Osteoblast (primary cell): ENCODE measurements at regions not wholly inside any gene's neighbourhood (a gene's known extent, or its start where the extent isn't known, plus 50 kb on each side); places are given as distances from the start of the nearest gene placed in this dataset.

Experiments used
- DNase-seq: peaks from one replicate; pipeline ENCODE4 v3.0.0; 2011; ENCODE audit warnings: low spot score, mixed read lengths; ENCODE audit not compliant: insufficient read length; ENCODE audit errors: missing footprints
- H2AFZ ChIP-seq: 2 replicates; pipeline ENCODE4 v1.6.0; 2011; ENCODE audit warnings: mild to moderate bottlenecking, low read length
- H3K27ac ChIP-seq: 2 replicates; pipeline ENCODE4 v1.5.1; 2011; ENCODE audit warnings: mild to moderate bottlenecking, low read depth, low read length, moderate library complexity
- H3K27me3 ChIP-seq: 2 replicates; pipeline ENCODE4 v1.6.0; 2012; ENCODE audit warnings: mild to moderate bottlenecking, control low read depth, inconsistent platforms, low read length, moderate library complexity; ENCODE audit not compliant: insufficient read depth
- H3K36me3 ChIP-seq: 2 replicates; pipeline ENCODE4 v1.5.1; 2011; ENCODE audit warnings: mild to moderate bottlenecking, low read length, control low read depth, moderate library complexity; ENCODE audit not compliant: insufficient read depth
- H3K4me1 ChIP-seq: 2 replicates; pipeline ENCODE4 v1.5.1; 2011; ENCODE audit warnings: mild to moderate bottlenecking, low read length, control low read depth, moderate library complexity; ENCODE audit not compliant: insufficient read depth
- H3K4me2 ChIP-seq: 2 replicates; pipeline ENCODE4 v1.6.0; 2011; ENCODE audit warnings: mild to moderate bottlenecking, low read length; ENCODE audit not compliant: insufficient read depth
- H3K4me3 ChIP-seq: fragments of 200-600 bp; sonication (generic); 3 replicates; pipeline ENCODE4 v1.5.1; 2012; ENCODE audit warnings: mild to moderate bottlenecking, low read length, inconsistent platforms; ENCODE audit not compliant: insufficient read depth
- H3K79me2 ChIP-seq: 2 replicates; pipeline ENCODE4 v1.6.0; 2012; ENCODE audit warnings: mild to moderate bottlenecking, low read length, control low read depth, inconsistent platforms; ENCODE audit not compliant: insufficient read depth
- H3K9me3 ChIP-seq: 2 replicates; pipeline ENCODE4 v1.5.1; 2011; ENCODE audit warnings: low read depth, low read length, control low read depth
- H4K20me1 ChIP-seq: 2 replicates; pipeline ENCODE4 v1.6.0; 2012; ENCODE audit warnings: mild to moderate bottlenecking, low read length, control low read depth; ENCODE audit not compliant: insufficient read depth
- TF ChIP-seq, protein P1 (sequence below): IDR thresholded peaks from 2 replicates; pipeline ENCODE4 v1.5.1; 2011; ENCODE audit warnings: mild to moderate bottlenecking, low read depth, low read length, moderate library complexity; ENCODE audit errors: extremely low read depth

DNA sequence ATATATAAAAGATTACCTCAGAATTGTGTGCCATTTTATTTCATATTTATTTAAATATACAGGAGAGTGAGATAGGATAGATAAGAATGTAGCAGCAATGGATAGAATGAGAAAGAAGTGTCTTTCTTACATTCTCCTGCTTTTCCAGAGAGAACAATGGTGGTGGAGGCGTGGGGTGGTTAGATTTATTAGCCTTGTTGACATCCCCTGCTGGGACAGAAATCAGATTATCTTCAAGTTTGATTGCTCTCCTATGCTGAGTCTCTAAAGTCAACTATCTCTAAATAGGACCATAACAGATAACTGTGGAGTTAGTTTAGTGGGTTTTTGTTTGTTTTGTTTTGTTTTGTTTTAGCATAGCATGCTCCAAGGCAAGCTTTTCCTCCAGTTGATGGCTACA lies 397.6 kb downstream of the LRFN5 start:
- no peaks in the 10 kb centered on the region for H3K4me1 ChIP-seq
- no peak overlapping the region for H2AFZ ChIP-seq
- no peaks in the 10 kb centered on the region for H3K9me3 ChIP-seq
- no peaks in the 10 kb centered on the region for H3K79me2 ChIP-seq
- H3K27ac ChIP-seq = no peak overlapping the region
- TF ChIP-seq, protein P1, sequence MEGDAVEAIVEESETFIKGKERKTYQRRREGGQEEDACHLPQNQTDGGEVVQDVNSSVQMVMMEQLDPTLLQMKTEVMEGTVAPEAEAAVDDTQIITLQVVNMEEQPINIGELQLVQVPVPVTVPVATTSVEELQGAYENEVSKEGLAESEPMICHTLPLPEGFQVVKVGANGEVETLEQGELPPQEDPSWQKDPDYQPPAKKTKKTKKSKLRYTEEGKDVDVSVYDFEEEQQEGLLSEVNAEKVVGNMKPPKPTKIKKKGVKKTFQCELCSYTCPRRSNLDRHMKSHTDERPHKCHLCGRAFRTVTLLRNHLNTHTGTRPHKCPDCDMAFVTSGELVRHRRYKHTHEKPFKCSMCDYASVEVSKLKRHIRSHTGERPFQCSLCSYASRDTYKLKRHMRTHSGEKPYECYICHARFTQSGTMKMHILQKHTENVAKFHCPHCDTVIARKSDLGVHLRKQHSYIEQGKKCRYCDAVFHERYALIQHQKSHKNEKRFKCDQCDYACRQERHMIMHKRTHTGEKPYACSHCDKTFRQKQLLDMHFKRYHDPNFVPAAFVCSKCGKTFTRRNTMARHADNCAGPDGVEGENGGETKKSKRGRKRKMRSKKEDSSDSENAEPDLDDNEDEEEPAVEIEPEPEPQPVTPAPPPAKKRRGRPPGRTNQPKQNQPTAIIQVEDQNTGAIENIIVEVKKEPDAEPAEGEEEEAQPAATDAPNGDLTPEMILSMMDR = no peak
- no peak for DNase-seq
- H3K4me2 ChIP-seq = no peak overlapping the region
- H3K27me3 ChIP-seq = no peaks in the 10 kb centered on the region
- H4K20me1 ChIP-seq = no peaks in the 10 kb centered on the region
- no peak overlapping the region for H3K4me3 ChIP-seq
- no peaks in the 10 kb centered on the region for H3K36me3 ChIP-seq

DNA sequence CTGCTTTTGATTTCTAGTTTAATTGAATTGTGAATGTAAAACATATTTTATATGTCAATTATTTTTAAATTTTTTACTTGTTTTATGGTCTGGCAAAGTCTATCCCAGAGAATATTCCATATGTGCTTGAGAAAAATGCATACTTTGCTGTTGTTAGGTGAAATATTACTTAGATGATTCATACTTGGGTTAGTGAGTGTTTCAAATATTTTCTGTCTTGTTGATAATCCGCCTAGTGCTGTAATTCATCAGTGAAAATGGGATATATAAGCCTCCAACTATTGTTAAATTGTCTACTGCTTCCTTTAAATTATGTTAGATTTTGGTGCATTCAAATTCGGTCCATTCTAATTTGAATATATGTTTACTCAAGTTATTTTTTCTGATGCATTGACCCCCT lies 395.5 kb downstream of the LRFN5 start:
- H4K20me1 ChIP-seq = no peaks in the 10 kb centered on the region
- no peak for DNase-seq
- no peaks in the 10 kb centered on the region for H3K36me3 ChIP-seq
- H3K79me2 ChIP-seq = no peaks in the 10 kb centered on the region
- H3K27ac ChIP-seq = no peak overlapping the region
- H3K9me3 ChIP-seq = no peaks in the 10 kb centered on the region
- no peaks in the 10 kb centered on the region for H3K4me1 ChIP-seq
- H3K4me2 ChIP-seq = no peak overlapping the region
- TF ChIP-seq, protein P1 = no peak
- H2AFZ ChIP-seq = no peak overlapping the region
- no peak overlapping the region for H3K4me3 ChIP-seq
- no peaks in the 10 kb centered on the region for H3K27me3 ChIP-seq

DNA sequence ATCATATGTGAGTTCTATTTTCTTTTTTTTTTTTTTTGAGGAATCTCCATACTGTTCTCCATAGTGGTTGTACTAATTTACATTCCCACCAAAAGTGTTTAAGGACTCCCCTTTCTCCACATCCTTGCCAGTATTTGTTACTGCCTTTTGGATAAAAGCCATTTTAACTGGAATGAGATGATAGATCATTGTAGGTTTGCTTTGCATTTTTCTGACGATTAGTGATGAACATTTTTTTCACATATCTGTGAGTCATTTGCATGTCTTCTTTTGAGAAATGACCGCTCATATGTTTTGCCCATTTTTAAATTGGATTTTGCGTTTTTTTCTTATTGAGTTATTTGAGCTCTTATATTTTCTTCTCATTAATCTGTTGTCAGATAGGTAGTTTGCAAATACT lies 394.8 kb downstream of the LRFN5 start:
- Histone ChIP-seq H3K79me2 (no peaks in the 10 kb centered on the region), H3K9me3 (no peaks in the 10 kb centered on the region), H3K27me3 (no peaks in the 10 kb centered on the region), H3K4me2 (no peak overlapping the region), H3K36me3 (no peaks in the 10 kb centered on the region), H3K27ac (no peak overlapping the region), H4K20me1 (no peaks in the 10 kb centered on the region), H2AFZ (no peak overlapping the region), H3K4me1 (no peaks in the 10 kb centered on the region), H3K4me3 (no peak overlapping the region)
- TF ChIP-seq, protein P1 = no peak
- DNase-seq = no peak

DNA sequence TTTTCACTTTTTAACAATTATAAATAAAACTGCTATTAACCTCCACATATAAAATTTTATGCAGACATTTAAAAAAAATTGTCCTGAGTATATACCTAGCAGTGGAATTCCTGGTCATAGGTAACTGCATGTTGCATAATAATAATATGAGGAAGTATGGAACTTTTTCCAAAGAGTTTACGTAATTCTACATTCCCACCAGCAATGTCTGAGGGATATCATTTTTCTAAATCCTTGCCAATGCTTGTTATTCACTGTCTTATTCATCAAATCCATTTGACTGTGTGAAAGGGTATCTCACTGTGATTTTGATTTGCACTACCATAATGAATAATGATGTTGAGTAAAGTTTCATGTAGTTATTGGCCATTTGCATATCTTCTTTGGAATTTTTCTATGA lies 393.8 kb downstream of the LRFN5 start:
- no peaks in the 10 kb centered on the region for H3K79me2 ChIP-seq
- H2AFZ ChIP-seq = no peak overlapping the region
- H3K9me3 ChIP-seq = no peaks in the 10 kb centered on the region
- no peak overlapping the region for H3K27ac ChIP-seq
- no peaks in the 10 kb centered on the region for H4K20me1 ChIP-seq
- H3K36me3 ChIP-seq = no peaks in the 10 kb centered on the region
- H3K4me1 ChIP-seq = no peaks in the 10 kb centered on the region
- H3K4me3 ChIP-seq = no peak overlapping the region
- TF ChIP-seq, protein P1 = no peak
- no peak overlapping the region for H3K4me2 ChIP-seq
- H3K27me3 ChIP-seq = no peaks in the 10 kb centered on the region
- no peak for DNase-seq
